Choroid plexus epithelial cell (primary cell): ENCODE measurements at regions not wholly inside any gene's neighbourhood (a gene's known extent, or its start where the extent isn't known, plus 50 kb on each side); places are given as distances from the start of the nearest gene placed in this dataset.

Source experiments
- DNase-seq: peaks from one replicate; pipeline ENCODE4 v3.0.0-alpha.2; 2010; ENCODE audit warnings: low read depth
- H3K4me3 ChIP-seq: 2 replicates; pipeline ENCODE4 v1.5.1; 2011; ENCODE audit warnings: low read depth, mild to moderate bottlenecking, control low read depth, low read length, moderate library complexity
- CTCF ChIP-seq: conservative IDR thresholded peaks from 2 replicates; pipeline ENCODE4 v1.5.1; 2011; ENCODE audit warnings: low read depth, mild to moderate bottlenecking, control low read depth, inconsistent platforms, low read length, moderate library complexity

GRCh38 chr3:80549173-80549572, 781.4 kb upstream of the ROBO1 start:
- H3K4me3 ChIP-seq = no peak overlapping the region
- no peak for TF ChIP-seq CTCF
- peak; percentile 7 for DNase-seq

- no peak for TF ChIP-seq CTCF
- no peak overlapping the region for H3K4me3 ChIP-seq
- DNase-seq = no peak
Measured at GRCh38 chr3:80543154-80543553, 775.4 kb upstream of the ROBO1 start.

GRCh38 chr3:80542456-80542855, 774.7 kb upstream of the ROBO1 start:
- DNase-seq = no peak
- no peak for TF ChIP-seq CTCF
- no peak overlapping the region for H3K4me3 ChIP-seq

- TF ChIP-seq CTCF = no peak
- H3K4me3 ChIP-seq = no peak overlapping the region
- DNase-seq = no peak
Measured at GRCh38 chr3:80537680-80538079, 769.9 kb upstream of the ROBO1 start.

- no peak overlapping the region for H3K4me3 ChIP-seq
- no peak for TF ChIP-seq CTCF
- no peak for DNase-seq
Measured at GRCh38 chr3:80535286-80535685, 767.5 kb upstream of the ROBO1 start.

- H3K4me3 ChIP-seq = no peak overlapping the region
- peak; percentile 53 for DNase-seq
- TF ChIP-seq CTCF = no peak
Measured at GRCh38 chr3:80533553-80533952, 765.8 kb upstream of the ROBO1 start.

GRCh38 chr3:80526153-80526552, 758.4 kb upstream of the ROBO1 start:
- peak; percentile 41 for TF ChIP-seq CTCF
- no peak for DNase-seq
- H3K4me3 ChIP-seq = no peak overlapping the region
